GM19328 (cell line): ENCODE measurements at regions not wholly inside any gene's neighbourhood (a gene's known extent, or its start where the extent isn't known, plus 50 kb on each side); places are given as distances from the start of the nearest gene placed in this dataset.
"Not testable (repeated sequence)": the region's sequence is repeated elsewhere in the genome, so short reads cannot be mapped to it uniquely, and the experiment has no call there.

ENCODE experiments used
- ATAC-seq: cut with Tn5 transposase; IDR thresholded peaks from one replicate; pipeline ENCODE4 v1.9.1; 2021; ENCODE audit warnings: mild to moderate bottlenecking, moderate library complexity; ENCODE audit not compliant: unreplicated experiment

DNA sequence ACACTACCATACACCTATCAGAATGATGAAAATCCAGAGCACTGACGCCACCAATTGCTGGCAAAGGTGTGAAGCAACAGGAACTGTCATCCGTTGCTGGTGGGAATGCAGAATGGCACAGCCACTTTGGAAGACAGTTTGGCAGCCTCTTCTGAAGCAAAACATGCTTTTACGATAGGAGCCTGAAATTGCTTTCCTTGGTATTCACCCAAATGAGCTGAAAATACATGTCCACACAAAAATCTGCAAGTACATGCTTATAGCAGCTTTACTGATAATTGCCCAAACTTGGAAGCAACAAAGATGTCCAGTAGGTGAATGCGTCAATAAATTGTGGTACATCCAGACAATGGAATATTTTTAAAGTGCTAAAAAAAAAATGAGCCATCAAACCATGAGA lies 322.8 kb upstream of the FAT1 start:
- ATAC-seq: no peak

GRCh38 chr4:187059021-187059420 lies 335.4 kb upstream of the FAT1 start:
- no peak for ATAC-seq

DNA sequence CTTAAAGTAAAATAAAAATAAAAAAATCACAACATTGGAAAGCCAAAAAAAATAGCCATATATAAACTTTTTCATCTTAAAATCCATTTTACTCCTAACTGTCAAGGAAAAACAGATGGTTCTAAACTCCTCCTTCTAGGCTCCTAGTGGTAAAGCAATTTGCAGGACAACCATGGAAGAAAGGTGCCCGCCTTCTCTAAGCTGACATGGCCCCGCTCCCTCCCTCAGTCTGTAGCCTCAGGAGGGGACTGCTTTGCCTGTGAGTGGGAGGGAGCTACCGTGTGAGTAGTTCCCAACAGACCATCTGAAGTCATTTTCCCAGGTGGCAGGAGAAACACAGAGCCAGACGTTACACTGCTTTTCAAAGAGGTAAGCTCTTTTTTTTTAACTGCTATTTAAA lies 336.2 kb upstream of the FAT1 start:
- ATAC-seq: no peak

DNA sequence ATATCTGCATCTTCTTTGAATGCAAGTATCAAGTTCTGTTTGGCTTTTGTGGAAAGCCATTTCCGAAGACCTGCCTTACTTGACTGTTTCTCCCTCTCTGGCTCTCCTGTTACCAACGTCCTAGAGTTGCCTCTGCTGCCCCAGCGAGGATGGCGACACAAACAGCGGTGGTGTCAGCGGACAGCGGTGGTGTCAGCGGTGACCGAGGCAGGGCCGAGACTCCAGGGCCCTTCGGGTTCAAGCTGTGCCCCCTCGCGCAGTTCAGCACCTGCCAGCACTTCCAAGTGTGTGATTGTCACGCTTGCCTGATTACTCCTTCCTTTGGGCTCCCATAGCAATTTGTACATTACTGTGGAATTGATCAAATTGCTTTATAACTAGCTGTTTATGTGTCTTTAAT lies 336.9 kb upstream of the FAT1 start:
- ATAC-seq: no peak

GRCh38 chr4:187063251-187063650 lies 339.6 kb upstream of the FAT1 start:
- no peak for ATAC-seq

DNA sequence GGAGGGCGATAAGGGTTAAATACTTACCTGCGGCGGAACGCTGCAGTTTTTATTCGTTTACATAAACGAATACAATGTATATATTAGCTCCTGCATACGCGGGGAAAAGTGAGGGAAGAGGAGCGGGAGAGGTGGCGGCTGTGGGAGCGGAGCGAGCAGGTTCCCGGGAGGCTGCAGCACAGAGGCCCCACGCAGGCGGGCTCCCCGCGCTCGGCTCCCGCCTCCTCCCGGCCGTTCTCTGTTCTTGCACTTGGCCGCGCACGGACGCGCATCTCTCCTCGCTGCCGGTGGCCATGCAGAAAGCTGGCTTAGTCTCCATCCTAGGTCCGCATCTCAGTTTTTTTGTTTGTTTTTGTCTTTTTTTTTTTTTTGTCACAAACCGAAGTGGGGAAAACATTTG lies 340.4 kb upstream of the FAT1 start:
- no peak for ATAC-seq

DNA sequence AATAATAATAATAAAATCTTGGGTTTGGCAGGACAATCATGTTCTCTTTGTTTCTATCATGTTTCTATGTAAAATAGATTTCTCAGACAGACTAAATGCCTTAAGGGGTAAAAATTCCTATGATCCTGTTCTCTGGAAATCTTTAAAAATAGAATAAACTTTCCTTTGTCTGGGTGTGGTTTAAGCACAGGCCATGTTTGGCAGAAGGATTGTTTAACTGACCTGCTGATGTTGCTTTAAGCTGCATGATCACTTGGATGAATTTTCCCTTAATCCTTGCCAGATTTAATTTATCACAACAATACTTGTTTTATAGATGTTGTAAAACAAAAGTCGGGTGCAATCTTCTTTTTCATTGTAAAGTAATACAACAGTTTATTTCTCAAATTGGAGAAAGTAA lies 341.7 kb upstream of the FAT1 start:
- no peak for ATAC-seq

GRCh38 chr4:187065806-187066205 lies 342.1 kb upstream of the FAT1 start:
- no peak for ATAC-seq

- ATAC-seq: no peak
These were observed 345.7 kb upstream of the FAT1 start for GRCh38 chr4:187069398-187069797.

DNA sequence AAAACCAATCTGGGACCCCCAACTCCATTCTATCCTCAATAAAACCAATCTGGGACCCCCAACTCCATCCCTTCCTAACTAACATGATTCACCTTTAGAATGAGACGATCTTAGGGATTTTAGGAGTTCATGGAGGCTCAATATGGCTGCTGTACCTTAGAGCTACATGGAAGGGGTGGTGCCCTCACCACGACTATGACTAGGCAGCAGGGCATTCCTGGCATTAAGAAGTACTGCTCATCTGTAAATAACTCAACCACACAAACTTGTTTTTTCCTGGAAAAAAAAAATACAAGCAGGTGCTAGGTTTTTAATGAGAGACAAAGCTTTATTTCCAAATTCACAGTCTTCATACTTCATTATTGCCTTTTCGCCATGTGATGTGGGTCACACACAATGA lies 346.5 kb upstream of the FAT1 start:
- ATAC-seq: no peak

DNA sequence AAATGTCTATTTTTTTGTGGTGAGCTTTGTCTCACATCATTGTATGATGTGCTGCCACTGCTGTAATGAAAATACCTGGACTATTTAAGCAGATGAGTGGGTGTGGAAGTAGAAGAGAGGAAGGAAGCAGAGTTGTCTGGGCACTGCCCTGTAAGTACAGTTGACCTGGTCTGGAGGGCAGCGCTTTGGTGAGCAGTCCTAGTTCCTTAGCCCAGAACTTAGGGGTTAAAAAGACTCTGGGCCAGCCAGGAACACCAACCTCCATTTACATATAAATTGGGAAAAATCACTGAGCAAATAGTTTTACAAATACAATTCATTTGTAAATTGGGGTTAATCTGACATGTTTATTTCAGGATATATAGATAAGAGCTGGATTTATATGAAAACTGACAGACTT lies 347.1 kb upstream of the FAT1 start:
- ATAC-seq: no peak

DNA sequence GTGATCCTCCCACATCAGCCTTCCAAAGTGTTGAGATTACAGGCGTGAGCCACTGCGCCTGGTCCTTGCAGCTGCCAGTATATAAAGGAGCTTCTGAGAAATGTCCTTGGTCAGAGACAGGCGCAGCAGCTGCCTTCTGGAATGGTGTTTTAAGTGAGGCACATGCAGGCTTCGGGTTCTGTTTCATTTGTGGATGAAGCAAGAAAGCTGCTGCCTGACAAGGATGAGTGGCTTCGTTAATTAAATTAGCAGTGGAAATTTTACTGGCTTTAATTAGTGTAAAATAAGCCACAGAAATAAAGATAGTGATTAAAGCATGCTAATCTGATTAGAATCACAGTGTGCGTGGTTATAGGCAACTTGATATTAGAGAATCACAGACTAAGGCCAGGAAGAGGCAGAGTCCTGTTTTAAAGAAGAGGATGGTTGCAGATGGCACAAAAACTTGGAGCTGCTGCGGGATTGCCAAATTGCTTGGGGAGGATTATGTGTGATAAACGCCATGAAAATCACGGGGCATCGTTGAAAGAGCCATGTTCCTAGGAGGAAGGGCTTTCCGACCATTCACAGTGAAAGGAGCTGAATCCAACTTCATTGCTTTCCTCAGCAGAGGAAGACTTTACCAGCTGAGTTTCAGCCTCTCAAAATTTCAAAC lies 348.4 kb upstream of the FAT1 start:
- no peak for ATAC-seq

DNA sequence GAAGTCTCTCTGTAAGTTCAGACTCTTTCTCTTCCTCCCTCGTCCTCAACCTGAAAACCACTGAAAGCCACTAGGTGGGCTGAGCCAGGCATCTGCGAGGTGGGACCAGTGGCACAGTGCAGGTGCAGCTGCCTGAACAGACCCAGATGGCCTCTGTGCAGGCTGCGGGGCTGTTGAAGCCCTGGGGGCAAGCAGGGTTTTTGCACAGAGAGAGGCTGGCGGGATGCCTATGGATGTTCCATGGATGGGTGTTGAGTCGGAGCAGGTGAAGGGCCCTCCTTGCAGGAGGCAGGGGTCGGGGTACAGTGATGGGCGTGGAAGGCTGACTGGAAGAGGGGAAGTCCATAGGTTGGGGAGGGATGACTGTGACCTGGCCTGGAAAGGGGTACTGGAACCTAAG lies 350.2 kb upstream of the FAT1 start:
- ATAC-seq: no peak

DNA sequence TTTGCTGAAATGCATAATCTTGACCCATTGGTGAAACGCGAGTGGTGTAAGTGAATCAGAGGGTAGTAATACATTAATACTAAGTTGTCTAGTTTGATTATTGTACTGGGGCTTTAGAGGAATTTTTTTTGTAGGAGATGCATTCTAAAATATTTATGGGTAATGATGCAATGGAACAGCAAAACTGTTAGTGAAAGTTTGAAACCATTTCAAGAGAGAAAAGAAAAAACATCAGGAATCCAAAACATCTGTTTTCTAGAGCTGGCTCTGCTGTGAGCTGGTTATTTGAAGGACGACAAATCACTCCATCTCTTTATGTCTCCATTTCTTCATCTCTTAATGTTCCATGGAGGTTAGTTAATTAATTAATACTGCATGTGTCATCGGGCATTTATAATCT lies 351.9 kb upstream of the FAT1 start:
- ATAC-seq: no peak

GRCh38 chr4:187077744-187078401 lies 354.2 kb upstream of the FAT1 start:
- ATAC-seq: no peak

DNA sequence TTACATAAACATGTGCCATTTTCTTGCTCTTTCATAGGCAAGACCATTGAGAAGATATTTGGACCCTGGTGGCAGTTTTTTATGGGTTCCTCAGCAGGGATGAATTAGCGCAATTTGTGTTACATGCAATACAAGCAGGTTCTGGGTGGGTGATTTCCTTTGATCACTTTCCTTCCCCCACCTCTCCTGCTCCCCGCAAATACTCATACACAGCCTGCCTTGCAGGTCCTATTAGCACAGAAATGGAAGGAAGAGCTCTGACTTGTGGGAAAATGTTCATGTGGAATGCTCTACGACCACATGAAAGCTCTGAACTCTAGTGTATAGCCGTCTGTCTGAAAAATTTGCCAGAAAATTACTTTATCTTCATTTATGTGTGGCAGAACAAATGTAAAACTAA lies 361.0 kb upstream of the FAT1 start:
- no peak for ATAC-seq

DNA sequence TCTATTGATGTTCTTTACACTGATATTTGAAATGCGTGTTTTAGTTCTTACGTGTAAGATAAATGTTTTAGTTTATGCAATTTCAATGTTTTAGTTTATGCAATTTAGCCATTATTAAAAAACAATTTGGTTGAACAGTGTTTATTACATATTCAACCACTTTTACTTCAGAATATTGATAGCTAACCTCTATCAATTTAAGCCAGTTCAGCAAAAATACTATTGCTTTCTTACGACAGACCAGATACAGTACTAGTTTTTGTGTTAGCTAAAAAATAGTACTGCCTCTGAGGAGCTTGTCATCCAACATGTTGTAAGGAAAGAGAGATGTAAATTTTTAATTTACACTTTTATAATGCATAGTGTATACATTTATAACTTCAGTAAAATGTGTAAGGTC lies 361.7 kb upstream of the FAT1 start:
- ATAC-seq: no peak

DNA sequence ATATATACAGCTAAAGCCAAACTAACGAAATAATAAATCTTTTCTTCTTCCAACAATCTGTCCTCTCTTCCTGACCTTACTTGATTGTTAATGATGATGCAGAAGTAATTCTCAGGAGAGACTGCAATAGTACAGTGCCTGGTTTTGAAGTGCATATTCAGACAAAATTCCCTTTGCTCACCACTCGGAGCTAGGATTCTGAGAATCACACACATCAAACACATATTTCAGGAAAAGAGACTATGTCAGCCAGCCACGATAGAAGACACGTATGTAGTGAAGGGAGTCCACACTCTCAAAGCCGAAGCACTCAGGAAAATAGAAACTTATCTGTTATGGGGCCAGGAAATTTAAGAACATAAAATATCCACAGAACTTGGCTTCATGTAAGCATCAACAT lies 362.5 kb upstream of the FAT1 start:
- no peak for ATAC-seq

DNA sequence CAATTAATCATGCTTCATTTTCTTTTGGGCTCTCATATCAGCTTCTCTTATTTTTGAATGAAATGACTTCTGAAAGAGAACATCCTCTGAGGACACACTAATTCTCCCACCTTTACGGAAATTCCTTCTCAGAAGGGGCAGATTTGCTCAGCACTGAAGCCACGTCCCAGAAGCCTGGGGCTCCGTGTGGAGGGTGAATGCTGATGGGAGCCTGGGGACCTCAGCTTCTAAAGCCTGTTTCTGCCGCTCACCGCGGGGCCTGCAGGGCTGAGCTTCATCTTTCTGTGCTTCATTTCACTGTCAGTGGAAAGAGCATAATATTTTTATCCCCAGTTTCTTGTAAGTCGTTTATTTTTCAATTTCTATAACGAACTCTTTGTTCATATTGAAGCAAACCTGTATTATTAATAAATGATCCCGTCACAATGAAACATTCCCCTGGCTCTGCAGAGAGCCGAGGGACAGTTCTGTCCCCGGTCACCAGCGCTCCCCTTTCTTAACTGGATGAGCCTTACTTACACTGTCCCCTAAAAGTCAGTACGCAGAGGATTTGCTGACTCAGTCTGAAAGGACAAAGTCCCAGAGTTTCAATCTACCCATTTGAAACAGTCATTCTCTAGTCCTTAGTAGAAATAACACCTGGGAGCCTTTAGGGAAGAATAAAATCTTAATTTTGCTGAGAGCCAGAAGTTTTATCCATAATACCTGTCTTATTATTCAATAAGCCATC lies 364.6 kb upstream of the FAT1 start:
- no peak for ATAC-seq

GRCh38 chr4:187090401-187090800 lies 366.7 kb upstream of the FAT1 start:
- no peak for ATAC-seq

GRCh38 chr4:187090832-187091231 lies 367.2 kb upstream of the FAT1 start:
- ATAC-seq: not testable (repeated sequence)

- no peak for ATAC-seq
These were observed 370.5 kb upstream of the FAT1 start for GRCh38 chr4:187094144-187094543.
